ENCODE measurements at regions not wholly inside any gene's neighbourhood (a gene's known extent, or its start where the extent isn't known, plus 50 kb on each side); places are given as distances from the start of the nearest gene placed in this dataset.

- Histone ChIP-seq H3K9me3 (ENCODE audit: control insufficient read depth in 4 of 4, insufficient read depth in 3 of 4, low read length in 3 of 4) (no peaks in the 10 kb centered on the region), H3K4me3 (no peak overlapping the region), H3K27me3 (ENCODE audit: control insufficient read depth in 3 of 3, insufficient read depth in 3 of 3, low read length in 2 of 3) (no peaks in the 10 kb centered on the region), H3K9ac (ENCODE audit: insufficient read depth in 1 of 2, low read length in 2 of 2) (no peak overlapping the region), H3K4me1 (ENCODE audit: control insufficient read depth in 5 of 5, insufficient read depth in 5 of 5, low read length in 5 of 5) (no peaks in the 10 kb centered on the region), H3K36me3 (ENCODE audit: control insufficient read depth in 4 of 4, insufficient read depth in 4 of 4, low read length in 4 of 4) (no peaks in the 10 kb centered on the region), H3K27ac (ENCODE audit: low read depth in 1 of 2, low read length in 1 of 2) (no peak overlapping the region)
- TF ChIP-seq CTCF (IDR thresholded peaks at IDR 0.05; ENCODE audit: control extremely low read depth, extremely low read depth) = no peak
- WGBS, 2 donors = 85 to 88% methylated on average over 1 of the region's 1 CpG
- no peak for DNase-seq
- no peak for ATAC-seq (ENCODE audit: insufficient read depth, low FRiP score)
Measured at GRCh38 chr12:118835926-118836325, 145.4 kb upstream of the SRRM4 start.

- no peak for ATAC-seq (ENCODE audit: insufficient read depth, low FRiP score)
- TF ChIP-seq CTCF (IDR thresholded peaks at IDR 0.05; ENCODE audit: control extremely low read depth, extremely low read depth) = no peak
- H3K9me3 ChIP-seq (ENCODE audit: control insufficient read depth in 4 of 4, insufficient read depth in 3 of 4, low read length in 3 of 4) = peaks cover 0 to 1% (median 0%) of the 10 kb centered on the region in 4 donors
- no peak overlapping the region for H3K4me3 ChIP-seq
- DNase-seq = no peak
- no peak overlapping the region for H3K9ac ChIP-seq (ENCODE audit: insufficient read depth in 1 of 2, low read length in 2 of 2)
- peaks cover 0 to 7% (median 0%) of the 10 kb centered on the region in 3 donors for H3K27me3 ChIP-seq (ENCODE audit: control insufficient read depth in 3 of 3, insufficient read depth in 3 of 3, low read length in 2 of 3)
- no peaks in the 10 kb centered on the region for H3K36me3 ChIP-seq (ENCODE audit: control insufficient read depth in 4 of 4, insufficient read depth in 4 of 4, low read length in 4 of 4)
- no peaks in the 10 kb centered on the region for H3K4me1 ChIP-seq (ENCODE audit: control insufficient read depth in 5 of 5, insufficient read depth in 5 of 5, low read length in 5 of 5)
- no peak overlapping the region for H3K27ac ChIP-seq (ENCODE audit: low read depth in 1 of 2, low read length in 1 of 2)
Measured at GRCh38 chr12:118840399-118840798, 140.9 kb upstream of the SRRM4 start.

GRCh38 chr12:118840878-118841277, 140.5 kb upstream of the SRRM4 start:
- peaks cover 0 to 7% (median 0%) of the 10 kb centered on the region in 3 donors for H3K27me3 ChIP-seq (ENCODE audit: control insufficient read depth in 3 of 3, insufficient read depth in 3 of 3, low read length in 2 of 3)
- H3K4me3 ChIP-seq = no peak overlapping the region
- no peaks in the 10 kb centered on the region for H3K4me1 ChIP-seq (ENCODE audit: control insufficient read depth in 5 of 5, insufficient read depth in 5 of 5, low read length in 5 of 5)
- no peak for TF ChIP-seq CTCF (IDR thresholded peaks at IDR 0.05; ENCODE audit: control extremely low read depth, extremely low read depth)
- H3K27ac ChIP-seq (ENCODE audit: low read depth in 1 of 2, low read length in 1 of 2) = no peak overlapping the region
- DNase-seq (no peak), ATAC-seq (ENCODE audit: insufficient read depth, low FRiP score) (no peak)
- H3K9ac ChIP-seq (ENCODE audit: insufficient read depth in 1 of 2, low read length in 2 of 2) = no peak overlapping the region
- peaks cover 0 to 2% (median 0%) of the 10 kb centered on the region in 4 donors for H3K9me3 ChIP-seq (ENCODE audit: control insufficient read depth in 4 of 4, insufficient read depth in 3 of 4, low read length in 3 of 4)
- H3K36me3 ChIP-seq (ENCODE audit: control insufficient read depth in 4 of 4, insufficient read depth in 4 of 4, low read length in 4 of 4) = no peaks in the 10 kb centered on the region

GRCh38 chr12:118841588-118841987, 139.8 kb upstream of the SRRM4 start:
- ATAC-seq (ENCODE audit: insufficient read depth, low FRiP score) = no peak
- 27 to 52% methylated on average over 6 of the region's 6 CpGs for WGBS, 2 donors
- no peak for TF ChIP-seq CTCF (IDR thresholded peaks at IDR 0.05; ENCODE audit: control extremely low read depth, extremely low read depth)

More at GRCh38 chr12:118841588-118841987, 139.8 kb upstream of the SRRM4 start:
- H3K9me3 ChIP-seq (ENCODE audit: control insufficient read depth in 4 of 4, insufficient read depth in 3 of 4, low read length in 3 of 4) = peaks cover 0 to 2% (median 0%) of the 10 kb centered on the region in 4 donors
- no peak overlapping the region for H3K4me3 ChIP-seq
- H3K27ac ChIP-seq (ENCODE audit: low read depth in 1 of 2, low read length in 1 of 2) = no peak overlapping the region
- peaks cover 0 to 7% (median 0%) of the 10 kb centered on the region in 3 donors for H3K27me3 ChIP-seq (ENCODE audit: control insufficient read depth in 3 of 3, insufficient read depth in 3 of 3, low read length in 2 of 3)
- H3K9ac ChIP-seq (ENCODE audit: insufficient read depth in 1 of 2, low read length in 2 of 2) = no peak overlapping the region
- no peak for DNase-seq
- no peaks in the 10 kb centered on the region for H3K36me3 ChIP-seq (ENCODE audit: control insufficient read depth in 4 of 4, insufficient read depth in 4 of 4, low read length in 4 of 4)
- no peaks in the 10 kb centered on the region for H3K4me1 ChIP-seq (ENCODE audit: control insufficient read depth in 5 of 5, insufficient read depth in 5 of 5, low read length in 5 of 5)

Measured in lung (tissue), 11 donors.